Neural cell (in vitro differentiated cells): ENCODE measurements at regions not wholly inside any gene's neighbourhood (a gene's known extent, or its start where the extent isn't known, plus 50 kb on each side); places are given as distances from the start of the nearest gene placed in this dataset.
"Not testable (repeated sequence)": the region's sequence is repeated elsewhere in the genome, so short reads cannot be mapped to it uniquely, and the experiment has no call there.

ENCODE experiments used
- H2AFZ ChIP-seq: fragments of 200-600, 300-800 bp; sonication (generic), shearing (Covaris generic); 2 replicates; pipeline ENCODE4 v1.6.0; 2014; ENCODE audit warnings: low read depth, mild to moderate bottlenecking, antibody characterized with exemption, low read length, moderate library complexity
- H3F3A ChIP-seq: fragments of 200-600 bp; shearing (Covaris generic); 2 replicates; pipeline ENCODE4 v1.6.1; 2016; ENCODE audit warnings: mild to moderate bottlenecking, moderate library complexity, mixed read lengths, antibody characterized with exemption, low read length; ENCODE audit not compliant: insufficient read depth, poor library complexity, severe bottlenecking
- H3K27ac ChIP-seq: fragments of 200-600, 300-800 bp; sonication (generic), shearing (Covaris generic); 2 replicates; pipeline ENCODE4 v1.5.1; 2014; ENCODE audit warnings: mild to moderate bottlenecking, low read length, moderate library complexity
- H3K27me3 ChIP-seq: fragments of 300-800, 200-600 bp; sonication (generic), shearing (Covaris generic); 2 replicates; pipeline ENCODE4 v1.6.0; 2014; ENCODE audit warnings: mild to moderate bottlenecking, low read depth, low read length, moderate library complexity; ENCODE audit not compliant: insufficient read depth
- H3K36me3 ChIP-seq: fragments of 300-800, 200-600 bp; sonication (generic), shearing (Covaris generic); 2 replicates; pipeline ENCODE4 v1.5.1; 2014; ENCODE audit warnings: mild to moderate bottlenecking, antibody characterized with exemption, low read length, moderate library complexity; ENCODE audit not compliant: insufficient read depth
- H3K4me2 ChIP-seq: fragments of 300-800, 200-600 bp; sonication (generic), shearing (Covaris generic); 2 replicates; pipeline ENCODE4 v1.6.0; 2014; ENCODE audit warnings: mild to moderate bottlenecking, low read length
- H3K4me3 ChIP-seq: fragments of 300-800, 200-600 bp; sonication (generic), shearing (Covaris generic); 2 replicates; pipeline ENCODE4 v1.5.1; 2014; ENCODE audit warnings: mild to moderate bottlenecking, low read length, moderate library complexity
- H3K79me2 ChIP-seq: fragments of 200-600 bp; shearing (Covaris generic); replicated peaks from 2 replicates; pipeline ENCODE4 v1.6.0; 2014; ENCODE audit warnings: mild to moderate bottlenecking, low read length, moderate library complexity; ENCODE audit not compliant: insufficient read depth
- H3K9ac ChIP-seq: fragments of 300-800, 200-600 bp; sonication (generic), shearing (Covaris generic); 2 replicates; pipeline ENCODE4 v1.6.1; 2016; ENCODE audit warnings: mild to moderate bottlenecking, low read length, mixed read lengths
- H3K9me2 ChIP-seq: fragments of 200-600 bp; shearing (Covaris generic); 2 replicates; pipeline ENCODE4 v1.6.1; 2016; ENCODE audit warnings: mild to moderate bottlenecking, low read length, mixed read lengths; ENCODE audit not compliant: insufficient read depth
- H3K9me3 ChIP-seq: fragments of 200-600, 300-800 bp; sonication (generic), shearing (Covaris generic); 2 replicates; pipeline ENCODE4 v1.6.1; 2016; ENCODE audit warnings: mild to moderate bottlenecking, mixed run types, low read length, moderate library complexity, mixed read lengths
- H4K20me1 ChIP-seq: fragments of 200-600 bp; shearing (Covaris generic); 2 replicates; pipeline ENCODE4 v1.6.1; 2016; ENCODE audit warnings: mild to moderate bottlenecking, mixed run types; ENCODE audit not compliant: insufficient read depth
- EP300 ChIP-seq: fragments of 450-650 bp; conservative IDR thresholded peaks from 2 replicates; pipeline ENCODE4 v1.6.1; 2014; ENCODE audit warnings: antibody characterized with exemption, mild to moderate bottlenecking, moderate library complexity; ENCODE audit not compliant: poor library complexity, severe bottlenecking
- EZH2 ChIP-seq: fragments of 200-600, 300-800 bp; shearing (Covaris generic), sonication (generic); IDR thresholded peaks from 2 replicates; pipeline ENCODE4 v1.6.1; 2014; ENCODE audit warnings: antibody characterized with exemption, low read length, borderline replicate concordance, mild to moderate bottlenecking; ENCODE audit not compliant: insufficient read depth, poor library complexity, severe bottlenecking
- MXI1 ChIP-seq: fragments of 450-650 bp; conservative IDR thresholded peaks from 2 replicates; pipeline ENCODE4 v1.6.1; 2014; ENCODE audit warnings: antibody characterized with exemption, mild to moderate bottlenecking; ENCODE audit not compliant: poor library complexity, severe bottlenecking
- POLR2AphosphoS5 ChIP-seq: IDR thresholded peaks from 2 replicates; pipeline ENCODE4 v1.6.1; 2012
- RAD21 ChIP-seq: fragments of 450-650 bp; conservative IDR thresholded peaks from 2 replicates; pipeline ENCODE4 v1.6.1; 2014; ENCODE audit warnings: antibody characterized with exemption, mild to moderate bottlenecking, moderate library complexity
- SMC3 ChIP-seq: fragments of 450-650 bp; conservative IDR thresholded peaks from 2 replicates; pipeline ENCODE4 v1.6.1; 2014; ENCODE audit warnings: antibody characterized with exemption, mild to moderate bottlenecking, moderate library complexity; ENCODE audit not compliant: poor library complexity
- TAF1 ChIP-seq: IDR thresholded peaks from 2 replicates; pipeline ENCODE4 v1.6.1; 2012; ENCODE audit warnings: low read depth
- TF ChIP-seq, protein P1 (sequence below): fragments of 450-650 bp; IDR thresholded peaks from 2 replicates; pipeline ENCODE4 v1.5.1; 2014; ENCODE audit warnings: antibody characterized with exemption, mild to moderate bottlenecking, moderate library complexity; ENCODE audit not compliant: poor library complexity, severe bottlenecking
- TF ChIP-seq, protein P2 (sequence below): IDR thresholded peaks from 2 replicates; pipeline ENCODE4 v1.6.1; 2012; ENCODE audit warnings: borderline replicate concordance

DNA sequence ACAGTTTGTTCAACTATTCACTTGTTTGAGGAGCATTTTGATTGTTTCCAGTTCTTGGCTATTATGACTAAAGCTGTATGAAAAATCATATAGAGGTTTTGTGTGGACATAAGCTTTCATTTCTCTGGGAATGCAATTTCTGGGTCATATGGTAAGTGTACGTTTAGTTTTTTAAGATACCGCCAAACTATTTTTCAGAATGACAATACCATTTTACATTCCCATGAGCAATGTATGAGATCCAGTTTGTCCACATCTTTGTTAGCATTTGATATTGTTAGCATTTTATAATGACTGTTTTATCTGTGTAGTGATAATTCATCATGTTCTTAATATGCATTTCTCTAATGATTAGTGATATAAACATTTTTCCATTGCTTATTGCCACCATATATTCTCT, 258.7 kb upstream of the CTNNB1 start:
- Histone ChIP-seq H2AFZ (no peak overlapping the region), H3K4me2 (no peak overlapping the region), H3K79me2 (no peaks in the 10 kb centered on the region), H3K27ac (no peak overlapping the region), H3K9ac (no peak overlapping the region), H3K9me2 (no peaks in the 10 kb centered on the region), H3K36me3 (no peaks in the 10 kb centered on the region), H3K9me3 (no peaks in the 10 kb centered on the region), H3K4me3 (no peak overlapping the region), H4K20me1 (no peaks in the 10 kb centered on the region), H3F3A (no peaks in the 10 kb centered on the region), H3K27me3 (no peaks in the 10 kb centered on the region)
- TF ChIP-seq EP300: no peak
- TF ChIP-seq RAD21: no peak
- TF ChIP-seq MXI1: no peak
- TF ChIP-seq, protein P1, sequence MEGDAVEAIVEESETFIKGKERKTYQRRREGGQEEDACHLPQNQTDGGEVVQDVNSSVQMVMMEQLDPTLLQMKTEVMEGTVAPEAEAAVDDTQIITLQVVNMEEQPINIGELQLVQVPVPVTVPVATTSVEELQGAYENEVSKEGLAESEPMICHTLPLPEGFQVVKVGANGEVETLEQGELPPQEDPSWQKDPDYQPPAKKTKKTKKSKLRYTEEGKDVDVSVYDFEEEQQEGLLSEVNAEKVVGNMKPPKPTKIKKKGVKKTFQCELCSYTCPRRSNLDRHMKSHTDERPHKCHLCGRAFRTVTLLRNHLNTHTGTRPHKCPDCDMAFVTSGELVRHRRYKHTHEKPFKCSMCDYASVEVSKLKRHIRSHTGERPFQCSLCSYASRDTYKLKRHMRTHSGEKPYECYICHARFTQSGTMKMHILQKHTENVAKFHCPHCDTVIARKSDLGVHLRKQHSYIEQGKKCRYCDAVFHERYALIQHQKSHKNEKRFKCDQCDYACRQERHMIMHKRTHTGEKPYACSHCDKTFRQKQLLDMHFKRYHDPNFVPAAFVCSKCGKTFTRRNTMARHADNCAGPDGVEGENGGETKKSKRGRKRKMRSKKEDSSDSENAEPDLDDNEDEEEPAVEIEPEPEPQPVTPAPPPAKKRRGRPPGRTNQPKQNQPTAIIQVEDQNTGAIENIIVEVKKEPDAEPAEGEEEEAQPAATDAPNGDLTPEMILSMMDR: no peak
- no peak for TF ChIP-seq POLR2AphosphoS5
- TF ChIP-seq EZH2: no peak
- no peak for TF ChIP-seq SMC3
- TF ChIP-seq, protein P2, sequence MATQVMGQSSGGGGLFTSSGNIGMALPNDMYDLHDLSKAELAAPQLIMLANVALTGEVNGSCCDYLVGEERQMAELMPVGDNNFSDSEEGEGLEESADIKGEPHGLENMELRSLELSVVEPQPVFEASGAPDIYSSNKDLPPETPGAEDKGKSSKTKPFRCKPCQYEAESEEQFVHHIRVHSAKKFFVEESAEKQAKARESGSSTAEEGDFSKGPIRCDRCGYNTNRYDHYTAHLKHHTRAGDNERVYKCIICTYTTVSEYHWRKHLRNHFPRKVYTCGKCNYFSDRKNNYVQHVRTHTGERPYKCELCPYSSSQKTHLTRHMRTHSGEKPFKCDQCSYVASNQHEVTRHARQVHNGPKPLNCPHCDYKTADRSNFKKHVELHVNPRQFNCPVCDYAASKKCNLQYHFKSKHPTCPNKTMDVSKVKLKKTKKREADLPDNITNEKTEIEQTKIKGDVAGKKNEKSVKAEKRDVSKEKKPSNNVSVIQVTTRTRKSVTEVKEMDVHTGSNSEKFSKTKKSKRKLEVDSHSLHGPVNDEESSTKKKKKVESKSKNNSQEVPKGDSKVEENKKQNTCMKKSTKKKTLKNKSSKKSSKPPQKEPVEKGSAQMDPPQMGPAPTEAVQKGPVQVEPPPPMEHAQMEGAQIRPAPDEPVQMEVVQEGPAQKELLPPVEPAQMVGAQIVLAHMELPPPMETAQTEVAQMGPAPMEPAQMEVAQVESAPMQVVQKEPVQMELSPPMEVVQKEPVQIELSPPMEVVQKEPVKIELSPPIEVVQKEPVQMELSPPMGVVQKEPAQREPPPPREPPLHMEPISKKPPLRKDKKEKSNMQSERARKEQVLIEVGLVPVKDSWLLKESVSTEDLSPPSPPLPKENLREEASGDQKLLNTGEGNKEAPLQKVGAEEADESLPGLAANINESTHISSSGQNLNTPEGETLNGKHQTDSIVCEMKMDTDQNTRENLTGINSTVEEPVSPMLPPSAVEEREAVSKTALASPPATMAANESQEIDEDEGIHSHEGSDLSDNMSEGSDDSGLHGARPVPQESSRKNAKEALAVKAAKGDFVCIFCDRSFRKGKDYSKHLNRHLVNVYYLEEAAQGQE: no peak
- TF ChIP-seq TAF1: no peak

DNA sequence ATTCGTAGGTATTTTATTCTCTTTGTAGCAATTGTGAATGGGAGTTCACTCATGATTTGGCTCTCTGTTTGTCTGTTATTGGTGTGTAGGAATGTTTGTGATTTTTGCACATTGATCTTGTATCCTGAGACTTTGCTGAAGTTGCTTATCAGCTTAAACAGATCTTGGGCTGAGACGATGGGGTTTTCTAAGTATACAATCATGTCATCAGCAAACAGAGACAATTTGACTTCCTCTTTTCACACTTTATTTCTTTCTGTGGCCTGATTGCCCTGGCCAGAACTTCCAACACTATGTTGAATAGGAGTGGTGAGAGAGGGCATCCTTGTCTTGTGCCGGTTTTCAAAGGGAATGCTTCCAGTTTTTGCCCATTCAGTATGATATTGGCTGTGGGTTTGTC, 252.3 kb upstream of the CTNNB1 start:
- H3K27ac ChIP-seq: not testable (repeated sequence)

DNA sequence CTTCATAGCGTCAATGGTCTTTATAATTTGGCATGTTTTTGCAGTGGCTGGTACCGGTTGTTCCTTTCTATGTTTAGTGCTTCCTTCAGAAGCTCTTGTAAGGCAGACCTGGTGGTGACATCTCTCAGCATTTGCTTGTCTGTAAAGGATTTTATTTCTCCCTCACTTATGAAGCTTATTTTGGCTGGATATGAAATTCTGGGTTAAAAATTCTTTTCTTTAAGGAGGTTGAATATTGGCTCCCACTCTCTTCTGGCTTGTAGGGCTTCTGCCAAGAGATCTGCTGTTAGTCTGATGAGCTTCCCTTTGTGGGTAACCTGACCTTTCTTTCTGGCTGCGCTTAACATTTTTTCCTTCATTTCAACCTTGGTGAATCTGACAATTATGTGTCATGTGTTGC, 250.0 kb upstream of the CTNNB1 start:
- H3K4me3 ChIP-seq, H3F3A ChIP-seq, H3K79me2 ChIP-seq, H2AFZ ChIP-seq, H3K9me3 ChIP-seq, H3K4me2 ChIP-seq, H3K36me3 ChIP-seq, H3K9me2 ChIP-seq, H4K20me1 ChIP-seq, H3K27me3 ChIP-seq, H3K9ac ChIP-seq, H3K27ac ChIP-seq: not testable (repeated sequence)

More for the DNA sequence above, 252.3 kb upstream of the CTNNB1 start:
- H3K79me2 ChIP-seq, H3K4me3 ChIP-seq, H3K9me2 ChIP-seq, H2AFZ ChIP-seq, H3K27me3 ChIP-seq, H4K20me1 ChIP-seq, H3K4me2 ChIP-seq, H3K9me3 ChIP-seq, H3F3A ChIP-seq, H3K9ac ChIP-seq, H3K36me3 ChIP-seq: not testable (repeated sequence)
